Activated gamma-delta T cell (primary cell): ENCODE measurements at regions not wholly inside any gene's neighbourhood (a gene's known extent, or its start where the extent isn't known, plus 50 kb on each side); places are given as distances from the start of the nearest gene placed in this dataset.

Experiments
- DNase-seq: peaks from one replicate; lab custom pipeline; 2025; lab: John Stamatoyannopoulos, UW

DNA sequence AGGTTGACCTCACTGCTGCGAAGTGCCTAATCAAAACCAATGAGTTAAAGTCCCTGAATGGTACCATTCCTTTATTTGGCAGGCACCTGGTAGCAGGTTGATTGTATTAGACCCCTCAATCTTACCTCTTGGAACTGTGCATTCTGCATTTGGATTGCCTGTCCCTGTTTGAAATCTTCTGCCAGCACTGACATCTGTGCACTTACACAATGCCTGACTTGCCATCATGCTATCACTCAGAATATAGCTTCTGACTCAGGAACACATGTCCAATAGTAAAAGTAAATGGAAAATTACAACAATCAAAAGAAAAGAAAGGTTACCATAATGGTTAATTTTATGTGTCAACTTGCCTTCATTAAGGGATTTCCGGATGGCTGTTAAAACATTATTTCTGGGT is 366.0 kb upstream of the PDGFD start:
- DNase-seq, result no peak

DNA sequence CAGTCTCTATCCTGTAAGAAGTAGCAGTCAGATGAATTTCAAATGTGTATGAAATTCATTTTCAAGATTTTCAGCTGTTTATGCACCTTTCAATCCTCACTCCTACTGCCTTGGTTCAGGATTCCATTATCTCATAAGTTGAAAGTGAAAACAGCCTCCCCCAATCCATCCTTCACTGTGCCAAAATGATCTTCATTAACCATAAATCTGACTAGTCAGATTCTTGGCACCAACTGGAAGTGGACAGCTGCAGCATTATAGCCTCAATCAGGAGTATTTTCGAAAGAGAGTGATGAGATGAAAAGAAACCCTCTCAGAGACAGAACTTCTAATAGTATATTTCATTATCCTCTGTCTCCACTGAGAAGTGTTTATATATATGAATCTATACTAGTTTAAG is 365.3 kb upstream of the PDGFD start:
- no peak for DNase-seq

DNA sequence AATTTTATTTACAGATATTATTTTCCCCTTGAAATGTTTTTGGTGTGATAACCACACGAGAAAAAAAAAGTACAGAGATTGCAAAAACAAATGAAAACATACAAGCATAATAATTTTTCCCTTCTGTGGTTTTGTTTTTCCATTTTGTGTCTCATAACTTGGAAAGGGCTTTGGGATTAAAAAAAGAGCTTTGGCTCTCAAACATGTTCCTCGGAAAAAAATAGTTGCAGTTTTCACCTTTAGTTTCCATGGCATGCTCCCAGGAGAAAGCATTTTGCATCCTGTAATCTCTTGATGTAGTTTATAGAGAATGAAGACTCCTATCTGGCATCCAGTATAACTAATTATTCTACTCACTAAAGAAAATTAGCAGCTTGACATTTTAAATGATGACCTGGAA is 362.1 kb upstream of the PDGFD start:
- DNase-seq, result no peak

DNA sequence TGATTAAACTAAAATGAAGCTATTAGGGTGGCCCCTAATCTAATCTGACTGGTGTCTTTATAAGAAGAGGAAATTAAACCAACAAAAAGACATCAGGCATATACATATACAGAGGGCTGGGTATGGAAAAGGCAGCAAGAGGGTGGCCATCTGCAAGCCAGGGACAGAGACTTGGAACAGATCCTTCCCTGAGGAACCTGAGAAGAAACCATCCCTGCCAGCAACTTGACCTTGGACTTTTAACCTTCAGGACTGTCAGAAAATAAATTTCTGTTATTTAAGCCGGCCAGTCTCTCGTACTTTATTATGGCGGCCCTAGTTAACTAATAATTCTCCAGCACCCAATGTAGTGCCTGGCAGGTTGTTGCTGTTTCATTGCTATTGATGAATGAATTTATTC is 361.5 kb upstream of the PDGFD start:
- no peak for DNase-seq

DNA sequence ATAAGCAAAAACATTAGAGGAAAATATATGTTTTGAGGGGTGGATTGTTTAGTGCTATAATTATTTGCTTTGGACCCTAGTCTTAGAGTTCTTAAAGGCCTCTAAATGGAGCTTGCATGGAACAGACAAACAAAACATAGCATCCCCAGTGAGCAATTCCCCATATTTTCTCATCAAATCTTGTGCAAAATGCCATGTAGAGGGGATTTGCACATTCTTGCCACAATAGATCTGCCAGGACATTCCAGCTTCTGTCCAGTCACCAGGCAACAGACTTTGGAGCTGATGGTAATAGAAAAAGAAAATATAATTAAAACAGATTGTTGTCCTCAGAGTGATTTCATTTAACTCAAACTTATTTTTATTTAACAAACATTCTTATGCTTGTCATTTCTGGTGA is 360.3 kb upstream of the PDGFD start:
- no peak for DNase-seq

DNA sequence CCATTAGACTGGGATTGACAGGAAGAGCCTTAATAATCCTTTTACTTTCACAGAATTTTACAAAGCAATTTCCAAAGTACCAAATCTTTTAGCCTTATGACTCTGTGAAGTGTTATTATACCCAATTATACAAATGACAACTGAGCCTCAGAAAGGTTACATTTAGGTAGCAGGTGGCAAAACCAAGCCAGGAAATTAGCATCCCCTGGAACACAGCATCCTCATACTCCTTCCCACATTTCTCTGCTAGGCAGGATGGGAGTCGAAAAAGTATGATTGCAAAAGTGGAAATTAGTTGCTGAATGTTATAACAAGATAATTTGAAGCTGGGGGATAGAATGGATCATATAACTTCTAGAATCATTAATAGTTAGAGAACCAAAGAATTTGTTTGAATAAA is 359.7 kb upstream of the PDGFD start:
- DNase-seq, result no peak

DNA sequence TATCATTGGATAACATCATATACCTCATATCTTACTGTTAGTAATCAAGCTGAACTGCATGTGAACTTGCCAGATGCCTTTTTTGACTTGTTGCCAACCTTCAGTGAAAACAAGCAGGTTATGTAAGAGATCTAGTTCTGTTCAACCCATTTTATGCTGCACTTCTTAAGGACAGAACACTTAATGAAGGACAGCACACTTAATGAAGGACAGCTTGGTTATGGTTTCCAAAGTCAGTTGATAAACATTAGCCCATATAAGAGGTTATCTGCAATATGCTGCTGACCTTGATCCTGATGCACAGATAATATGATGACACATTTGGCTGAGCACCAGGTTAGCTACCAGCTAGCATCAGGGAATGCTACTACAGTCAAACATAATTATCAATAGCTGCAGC is 358.7 kb upstream of the PDGFD start:
- no peak for DNase-seq

DNA sequence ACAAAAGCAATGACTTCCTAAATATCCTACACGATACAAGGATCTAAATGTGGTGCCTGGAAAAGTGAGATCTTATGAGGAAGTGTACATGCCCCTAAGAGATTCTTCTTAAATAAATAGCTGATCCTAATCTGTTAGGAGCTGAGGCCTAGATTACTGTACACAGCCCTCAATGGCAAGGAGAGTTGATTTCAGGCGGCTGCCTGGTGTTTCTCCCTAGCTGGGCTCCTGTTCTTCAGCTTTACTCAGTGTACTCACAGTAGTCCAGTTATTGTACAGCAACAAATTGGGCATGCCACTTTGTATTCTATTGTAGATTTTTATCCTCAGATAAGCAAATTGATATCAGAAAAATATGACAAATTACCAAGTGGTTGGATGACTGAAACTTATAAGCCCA is 358.2 kb upstream of the PDGFD start:
- DNase-seq, result no peak

DNA sequence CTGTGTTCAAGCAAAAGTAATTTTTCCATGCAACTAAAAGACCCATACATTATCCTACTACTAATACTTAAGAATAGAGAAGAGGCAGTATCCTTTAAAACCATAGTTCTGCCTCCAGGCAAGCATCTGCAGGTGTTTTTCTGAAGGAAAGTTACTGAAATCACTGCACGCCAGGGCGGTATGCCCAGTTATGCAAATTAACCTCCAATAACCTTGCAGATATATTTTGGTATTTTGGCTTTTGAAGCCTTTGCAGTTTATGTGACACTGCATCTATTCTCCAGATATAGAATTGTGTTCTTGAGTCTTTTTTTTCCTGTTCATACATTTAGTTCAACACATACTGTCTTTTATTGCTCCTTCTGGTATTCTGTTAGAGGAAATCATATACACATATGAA is 346.2 kb upstream of the PDGFD start:
- no peak for DNase-seq

DNA sequence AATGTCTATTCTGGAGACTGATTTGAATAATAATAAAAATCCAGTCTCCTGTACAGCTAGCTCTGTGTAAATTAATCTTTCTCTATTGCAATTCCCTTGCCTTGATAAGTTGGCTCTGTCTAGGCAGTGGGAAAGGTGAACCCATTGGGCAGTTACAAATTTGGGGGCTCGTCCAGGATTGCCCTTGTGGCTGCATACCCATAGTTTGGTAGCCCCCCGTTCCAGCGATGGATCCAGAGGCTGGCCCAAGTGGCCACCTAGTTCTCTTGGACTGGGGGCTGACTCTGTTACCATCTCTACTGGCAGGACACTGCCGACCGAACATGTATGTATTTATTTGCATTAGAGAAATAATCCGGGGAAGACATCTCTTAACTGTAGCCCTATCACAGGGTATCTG is 326.2 kb upstream of the PDGFD start:
- DNase-seq, result no peak

DNA sequence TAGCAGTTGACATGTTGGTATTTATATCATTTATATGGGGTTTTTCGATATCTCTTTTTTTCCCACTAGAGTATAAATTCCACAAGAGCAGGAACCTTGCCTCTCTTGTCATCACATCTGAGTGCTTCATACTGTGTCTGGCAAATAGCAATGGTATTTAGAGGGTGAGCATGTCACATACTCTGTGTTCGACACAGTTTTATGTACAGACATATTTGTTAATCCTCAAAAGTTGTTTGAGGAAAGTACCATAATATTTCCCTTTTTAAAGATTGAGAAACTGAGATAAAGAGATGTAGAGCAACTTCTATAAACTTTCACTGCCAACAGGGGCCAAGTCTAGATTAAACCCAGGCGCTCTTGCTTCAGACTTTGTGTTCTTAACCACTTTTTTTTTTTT is 324.6 kb upstream of the PDGFD start:
- DNase-seq, result no peak

DNA sequence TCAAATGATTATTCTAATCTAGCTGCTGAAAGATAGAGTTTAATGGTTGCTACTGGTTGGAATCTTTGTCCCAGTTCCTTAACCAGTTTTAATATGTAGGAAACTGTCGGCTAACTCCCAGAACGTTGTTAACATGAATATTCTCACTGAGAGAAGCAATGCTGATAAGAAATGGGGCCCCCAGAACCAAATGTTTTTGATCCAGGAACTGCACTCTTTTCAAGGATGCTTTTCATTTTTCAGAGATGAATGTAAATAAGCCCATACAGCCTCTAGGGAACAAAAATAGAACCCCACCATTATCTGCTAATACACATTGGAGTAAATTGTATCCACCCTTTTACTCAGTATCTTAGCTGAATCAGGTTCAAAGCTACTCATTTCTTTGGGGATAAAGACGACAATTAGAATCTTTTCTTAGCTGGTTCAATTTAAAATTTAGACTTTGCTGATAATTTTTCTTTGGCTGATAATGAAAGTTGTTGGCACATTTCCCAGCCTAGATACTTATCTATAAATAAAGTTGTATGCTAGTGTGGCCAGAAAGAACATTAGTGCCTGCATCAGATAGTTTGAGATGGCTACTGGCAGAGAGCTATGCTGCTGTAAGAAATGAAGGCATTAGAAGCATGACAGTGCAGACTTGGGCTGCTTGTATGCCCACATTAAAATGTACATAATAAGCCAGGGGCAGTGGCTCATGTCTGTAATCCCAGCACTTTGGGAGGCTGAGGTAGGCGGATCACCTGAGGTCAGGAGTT is 323.3 kb upstream of the PDGFD start:
- DNase-seq, result no peak

DNA sequence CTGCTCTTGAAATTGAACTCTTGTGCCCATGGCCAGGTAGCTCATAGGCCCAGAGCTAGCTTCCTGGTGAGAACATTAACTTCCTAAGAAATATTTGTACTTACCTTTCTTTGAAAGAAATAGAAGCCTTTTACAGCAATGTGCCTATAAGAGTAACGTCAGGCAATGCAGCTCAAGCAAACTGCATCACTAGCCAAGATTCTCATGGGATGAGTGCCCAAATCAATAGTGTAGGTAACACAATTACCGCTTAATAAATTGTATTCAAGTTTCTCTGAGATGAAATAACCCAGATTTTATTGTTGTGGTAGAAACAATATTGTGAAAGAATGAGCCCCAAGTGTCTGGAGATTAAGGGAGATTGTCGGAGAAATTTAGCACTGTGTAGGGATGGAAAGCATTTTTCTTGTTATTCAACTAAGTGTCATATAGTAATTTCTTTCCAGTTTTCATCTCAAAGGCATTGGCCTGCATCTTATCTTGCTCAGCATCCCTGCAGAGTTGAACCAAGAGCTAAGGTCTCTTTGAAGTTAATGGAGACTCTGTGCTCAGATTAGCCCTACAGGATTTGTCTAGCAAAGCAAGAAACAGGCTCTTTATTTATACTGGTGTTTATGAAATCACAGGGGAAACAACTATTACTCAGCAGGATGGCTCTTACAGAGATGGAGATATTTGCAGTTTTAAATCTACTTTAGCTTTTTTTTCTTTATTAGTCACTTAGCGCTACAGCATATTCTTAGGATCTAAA is 321.0 kb upstream of the PDGFD start:
- DNase-seq, result no peak

DNA sequence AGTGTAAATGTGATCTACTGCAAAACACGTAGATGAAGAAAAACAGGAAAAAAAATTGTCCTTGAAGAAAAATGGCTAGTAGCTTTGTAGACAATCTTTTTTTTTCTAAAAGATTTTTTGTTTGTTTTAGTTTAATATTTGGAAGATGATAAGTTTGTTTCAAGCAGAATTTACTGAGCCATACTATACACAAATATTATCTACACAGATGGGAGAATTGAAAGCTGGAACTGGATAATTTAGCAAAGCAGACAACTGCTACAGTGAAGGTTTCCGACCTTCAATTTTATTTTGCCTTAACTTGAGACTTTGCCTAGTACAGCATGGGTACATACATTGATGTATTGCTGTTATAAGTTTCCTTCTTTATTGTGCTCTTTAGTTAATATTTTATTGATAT is 313.0 kb upstream of the PDGFD start:
- DNase-seq, result no peak

DNA sequence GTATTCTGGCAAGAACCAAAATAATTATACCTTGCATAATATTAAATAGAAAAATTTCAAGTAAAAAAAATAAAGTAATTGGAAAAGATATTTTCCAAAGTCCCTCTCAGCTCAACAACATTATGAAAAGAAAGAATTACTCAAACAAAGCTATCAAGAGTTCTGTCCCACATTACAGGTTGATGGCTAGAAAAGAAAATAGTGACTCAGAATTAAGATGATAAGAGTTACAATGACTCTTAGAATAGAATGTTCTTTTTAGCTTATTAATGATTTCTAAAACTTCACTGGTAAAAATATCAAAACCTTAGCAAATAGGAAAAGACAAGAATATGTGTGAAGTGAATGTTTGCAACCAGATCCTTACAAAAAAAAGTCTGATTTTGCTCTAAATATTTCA is 312.5 kb upstream of the PDGFD start:
- DNase-seq, result no peak

DNA sequence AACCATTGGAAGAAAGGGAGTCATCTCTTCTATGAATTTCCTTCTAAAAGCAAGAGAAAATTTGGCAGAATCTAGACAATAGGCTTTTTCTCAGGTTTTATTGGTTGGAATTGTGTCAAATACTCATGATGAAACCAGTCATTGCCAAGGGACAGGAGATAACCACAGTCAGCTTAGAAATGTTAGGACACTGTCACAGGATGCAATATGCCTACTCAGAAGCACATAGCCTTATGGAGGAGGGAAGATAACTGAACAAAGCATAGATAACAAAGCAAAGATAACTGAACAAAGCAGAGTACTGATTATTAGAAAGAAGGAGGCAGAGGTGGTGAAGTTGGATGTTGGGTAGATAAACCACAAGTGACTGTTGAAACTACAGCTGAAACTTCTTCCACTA is 303.5 kb upstream of the PDGFD start:
- no peak for DNase-seq

DNA sequence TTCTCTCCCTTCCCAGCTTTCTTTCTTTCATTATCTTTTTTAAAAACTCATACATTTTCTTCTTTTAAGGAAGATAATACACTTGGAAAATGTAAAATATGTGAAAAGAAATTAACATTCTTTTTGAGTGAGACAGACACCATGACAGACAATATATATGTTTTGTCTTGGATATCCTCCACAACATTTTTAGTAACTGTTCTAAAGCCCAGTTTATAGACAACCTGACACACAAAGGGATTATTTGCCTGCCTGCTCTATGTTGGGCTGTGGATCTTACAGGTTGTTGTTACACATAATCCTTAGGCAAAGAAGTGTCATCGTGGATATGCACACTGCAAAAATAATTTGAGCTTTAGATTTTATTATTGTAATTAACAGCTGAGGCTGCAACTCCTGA is 301.4 kb upstream of the PDGFD start:
- no peak for DNase-seq

DNA sequence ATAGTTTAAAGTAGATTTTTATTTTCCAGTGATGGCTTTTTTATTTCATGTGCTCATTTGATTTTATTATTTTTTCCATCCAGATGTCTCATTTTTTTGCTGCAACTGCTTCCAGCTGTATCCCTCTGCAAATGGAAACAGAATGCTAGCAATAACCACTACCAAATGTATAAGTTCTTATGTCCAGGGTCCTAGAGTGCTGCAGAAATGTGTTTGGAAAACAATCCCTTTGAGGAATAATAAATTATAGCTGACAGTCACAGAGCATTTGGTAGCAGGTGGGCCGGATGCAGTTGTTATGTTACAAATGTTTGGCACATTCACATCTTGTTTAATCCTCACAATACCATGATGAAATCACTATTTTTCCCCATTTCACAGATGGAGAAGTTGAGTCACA is 300.7 kb upstream of the PDGFD start:
- no peak for DNase-seq

DNA sequence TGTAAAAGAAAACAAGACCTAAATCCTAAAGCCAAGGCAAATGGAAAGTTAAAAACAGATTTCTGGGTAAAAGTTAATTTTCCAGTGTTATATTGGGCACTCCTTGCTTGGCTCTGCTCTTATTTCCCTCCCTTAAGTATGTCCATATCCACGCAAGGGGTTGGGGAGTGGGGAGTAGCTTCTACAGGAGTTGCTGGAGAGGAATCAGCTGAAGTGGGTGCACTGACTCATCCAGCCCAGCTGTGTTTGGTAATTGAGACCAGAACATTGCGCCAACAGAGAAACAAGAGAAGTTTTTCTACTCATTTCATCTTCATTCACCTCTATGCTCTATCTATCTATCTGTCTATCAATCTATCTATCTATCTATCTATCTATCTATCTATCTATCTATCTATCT is 298.4 kb upstream of the PDGFD start:
- DNase-seq, result no peak

DNA sequence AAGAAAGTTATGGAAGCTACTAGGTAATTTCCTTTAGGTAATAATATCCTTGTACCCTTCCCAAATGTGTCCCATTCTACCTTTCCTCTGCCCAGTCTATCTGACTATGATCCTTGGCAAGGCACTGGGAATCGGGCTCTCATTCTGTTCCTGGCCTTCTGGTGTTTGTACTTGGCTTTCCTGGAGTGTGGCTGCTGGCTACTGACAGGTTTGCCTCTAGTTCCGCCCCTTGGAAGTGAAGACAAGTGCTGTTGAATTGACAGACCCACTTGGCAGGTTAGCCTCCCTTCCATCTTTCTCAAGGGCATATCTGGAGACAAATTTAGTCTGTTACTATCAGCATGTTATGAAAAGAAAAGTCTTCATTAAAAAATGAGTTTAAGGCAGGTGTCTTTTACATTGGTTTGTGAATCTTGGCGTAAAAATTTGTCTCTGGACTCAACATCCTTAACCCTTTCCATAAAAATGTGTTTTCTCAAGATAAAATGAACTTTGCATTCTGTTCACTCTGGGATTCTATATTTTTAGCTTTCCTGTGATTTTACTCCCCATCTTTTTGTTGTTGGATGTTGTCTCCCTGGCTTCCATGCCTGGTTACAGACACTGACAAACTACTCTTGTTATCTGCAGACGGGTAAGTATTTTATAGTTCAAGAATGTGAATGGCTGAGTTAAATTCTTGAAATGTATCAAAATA is 287.4 kb upstream of the PDGFD start:
- no peak for DNase-seq

DNA sequence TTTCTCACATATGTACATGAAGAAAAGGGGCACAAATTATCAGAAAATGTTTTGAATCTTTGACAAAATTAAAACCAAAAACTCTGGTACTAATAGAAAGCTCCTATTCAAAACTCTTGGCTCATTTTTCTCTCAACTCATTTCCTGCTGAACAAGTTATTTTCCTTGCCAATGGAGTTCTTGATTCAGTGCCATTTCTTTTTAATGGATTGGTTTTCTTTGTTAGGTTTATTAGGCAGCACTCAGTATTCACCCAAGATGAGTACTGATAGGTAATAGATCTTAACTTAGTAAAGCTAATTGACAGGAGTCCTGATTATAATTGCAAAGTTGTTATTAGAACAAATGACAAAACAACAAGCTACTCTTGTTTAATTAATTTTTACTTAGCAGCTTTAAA is 279.4 kb upstream of the PDGFD start:
- DNase-seq, result no peak

DNA sequence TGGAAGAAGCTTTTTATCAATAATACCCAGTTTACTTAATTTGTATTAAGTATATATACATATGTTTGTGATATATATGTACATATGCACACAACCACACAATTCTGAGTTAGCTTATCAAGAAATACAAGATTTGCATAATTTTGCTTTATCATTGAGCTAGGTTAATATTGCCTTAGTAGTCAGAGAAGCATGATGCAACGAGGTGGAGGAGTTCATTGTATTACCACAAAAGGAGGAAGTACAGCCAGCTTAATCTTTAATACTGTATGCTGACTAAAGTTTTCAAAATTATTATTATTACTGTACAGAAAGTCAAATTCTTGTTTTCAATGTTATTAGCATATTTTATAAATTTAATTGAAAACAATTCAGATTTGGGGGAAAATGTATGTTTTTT is 278.4 kb upstream of the PDGFD start:
- DNase-seq, result no peak

DNA sequence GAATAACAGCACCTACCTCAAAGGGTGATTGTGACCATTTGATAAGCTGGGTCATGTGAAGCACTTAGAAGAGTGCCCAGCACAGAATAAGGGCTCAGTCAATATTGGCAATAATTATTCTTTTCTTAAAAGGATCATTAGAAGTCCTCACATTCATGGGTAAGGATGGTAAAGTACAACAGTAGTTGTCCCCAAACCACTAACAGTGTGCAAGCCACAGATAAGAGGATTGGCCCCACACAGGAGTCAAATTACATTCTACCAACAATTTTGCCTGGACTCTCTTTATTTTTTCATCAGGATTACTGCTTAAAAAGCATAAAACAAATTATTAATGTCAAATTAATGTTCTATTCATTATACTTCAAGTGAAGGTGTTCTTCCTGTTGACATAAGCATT is 271.5 kb upstream of the PDGFD start:
- no peak for DNase-seq
